HEK293T (cell line): ENCODE measurements at regions not wholly inside any gene's neighbourhood (a gene's known extent, or its start where the extent isn't known, plus 50 kb on each side); places are given as distances from the start of the nearest gene placed in this dataset.

Experiments used
- ARNT ChIP-seq: fragments of 450-650 bp; IDR thresholded peaks from 2 replicates; pipeline ENCODE4 v1.6.1; 2017; ENCODE audit warnings: mild to moderate bottlenecking
- BHLHE40 ChIP-seq: fragments of 450-650 bp; IDR thresholded peaks from 2 replicates; pipeline ENCODE4 v1.6.1; 2016; ENCODE audit warnings: mild to moderate bottlenecking, moderate library complexity, borderline replicate concordance
- CTBP1 ChIP-seq: fragments of 450-650 bp; IDR thresholded peaks from 2 replicates; pipeline ENCODE4 v1.6.1; 2016; ENCODE audit warnings: borderline replicate concordance
- ELF4 ChIP-seq: fragments of 450-650 bp; IDR thresholded peaks from 2 replicates; pipeline ENCODE4 v1.6.1; 2017; ENCODE audit warnings: antibody characterized with exemption
- FOXK2 ChIP-seq: fragments of 450-650 bp; IDR thresholded peaks from 2 replicates; pipeline ENCODE4 v1.6.1; 2016; ENCODE audit warnings: mild to moderate bottlenecking
- FOXM1 ChIP-seq: fragments of 450-650 bp; IDR thresholded peaks from 2 replicates; pipeline ENCODE4 v1.6.1; 2017; ENCODE audit warnings: mild to moderate bottlenecking, borderline replicate concordance
- HDGF ChIP-seq: fragments of 450-650 bp; IDR thresholded peaks from 2 replicates; pipeline ENCODE4 v1.6.1; 2017; ENCODE audit warnings: antibody characterized with exemption, borderline replicate concordance
- L3MBTL2 ChIP-seq: fragments of 450-650 bp; conservative IDR thresholded peaks from 2 replicates; pipeline ENCODE4 v1.6.1; 2016; ENCODE audit warnings: mild to moderate bottlenecking
- NFRKB ChIP-seq: fragments of 450-650 bp; IDR thresholded peaks from 2 replicates; pipeline ENCODE4 v1.6.1; 2016; ENCODE audit warnings: mild to moderate bottlenecking, moderate library complexity
- SP1 ChIP-seq: fragments of 450-650 bp; IDR thresholded peaks from 2 replicates; pipeline ENCODE4 v1.6.1; 2017
- SUZ12 ChIP-seq: fragments of 450-650 bp; IDR thresholded peaks from 2 replicates; pipeline ENCODE4 v1.6.1; 2016; ENCODE audit warnings: mild to moderate bottlenecking
- ZNF384 ChIP-seq: fragments of 450-650 bp; IDR thresholded peaks from 2 replicates; pipeline ENCODE4 v1.6.1; 2016

DNA sequence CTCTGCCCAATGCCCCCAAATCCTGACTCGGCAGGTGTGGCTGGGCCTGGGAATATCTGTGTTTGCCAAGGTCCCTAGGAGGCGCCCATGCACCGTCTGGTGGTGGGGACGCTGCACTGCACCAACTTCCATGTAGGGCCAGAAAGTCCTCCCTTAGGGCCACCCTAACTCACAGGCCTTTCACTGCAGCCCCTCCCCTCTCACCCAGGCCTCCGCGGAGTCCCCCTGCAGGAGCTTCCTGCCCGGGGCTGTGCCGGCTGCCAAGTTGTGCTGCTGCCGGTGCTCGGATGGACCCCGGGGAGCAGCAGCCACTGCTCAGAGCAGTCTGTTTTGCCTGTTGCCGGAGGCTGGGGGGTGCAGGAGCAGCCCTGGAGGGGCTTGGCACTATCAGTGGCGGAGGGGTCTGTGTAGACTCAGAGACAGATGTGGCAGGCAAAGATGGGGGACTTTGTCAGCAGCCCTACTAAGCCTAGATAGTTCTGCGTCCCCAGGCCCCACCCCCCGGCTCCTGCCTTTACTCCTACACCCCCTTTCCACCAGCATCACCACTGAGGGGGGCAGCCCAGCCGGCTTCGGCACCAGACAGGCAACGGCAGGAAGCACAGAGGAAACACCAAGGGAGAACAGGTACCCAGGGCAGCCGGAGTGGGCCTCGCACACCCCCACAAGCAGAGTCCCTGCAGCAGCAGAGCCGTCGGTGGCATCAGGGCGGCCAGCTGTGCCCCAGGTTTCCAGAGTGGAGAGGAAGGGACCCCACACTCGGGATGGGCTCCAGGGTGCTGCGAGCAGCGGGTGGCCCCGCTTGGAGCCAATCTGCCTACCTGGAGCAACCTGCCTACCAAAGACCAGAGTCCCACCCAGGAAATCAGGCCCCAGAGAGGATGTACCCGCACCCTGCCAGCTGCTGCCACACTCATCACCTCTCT is 124.3 kb downstream of the TRIM29 start:
- TF ChIP-seq NFRKB, result no peak
- TF ChIP-seq ARNT, result no peak
- TF ChIP-seq SP1, result no peak
- TF ChIP-seq SUZ12, result no peak
- no peak for TF ChIP-seq BHLHE40
- no peak for TF ChIP-seq ELF4
- no peak for TF ChIP-seq CTBP1
- no peak for TF ChIP-seq FOXK2
- no peak for TF ChIP-seq HDGF
- TF ChIP-seq L3MBTL2, result no peak
- TF ChIP-seq ZNF384, result no peak
- TF ChIP-seq FOXM1, result no peak
